Adrenal gland (tissue), 5 donors: ENCODE measurements at regions not wholly inside any gene's neighbourhood (a gene's known extent, or its start where the extent isn't known, plus 50 kb on each side); places are given as distances from the start of the nearest gene placed in this dataset.

Experiments
- POLR2A ChIP-seq, 2 donors: fragments of 450-650 bp; IDR thresholded peaks; one replicate each; pipeline ENCODE4 v1.6.1; 2017; ENCODE audit warnings: antibody characterized with exemption in 2 of 2, mild to moderate bottlenecking in 2 of 2, moderate library complexity in 1 of 2
- TF ChIP-seq, protein P1 (sequence below), 6 experiments: fragments of 450-650 bp in 4 of 6; fragments of 200-600 bp in 2 of 6; sonication (generic) in 1 of 6; IDR thresholded peaks; 1 replicate in 5 of 6; 2 replicates in 1 of 6; pipeline versions ENCODE4 v1.5.1 to v1.8.0; 2016 to 2021; ENCODE audit warnings: antibody characterized with exemption in 6 of 6, mild to moderate bottlenecking in 2 of 6, moderate library complexity in 1 of 6
- donor health status: DM: no; HTN: no; CAD: no.

DNA sequence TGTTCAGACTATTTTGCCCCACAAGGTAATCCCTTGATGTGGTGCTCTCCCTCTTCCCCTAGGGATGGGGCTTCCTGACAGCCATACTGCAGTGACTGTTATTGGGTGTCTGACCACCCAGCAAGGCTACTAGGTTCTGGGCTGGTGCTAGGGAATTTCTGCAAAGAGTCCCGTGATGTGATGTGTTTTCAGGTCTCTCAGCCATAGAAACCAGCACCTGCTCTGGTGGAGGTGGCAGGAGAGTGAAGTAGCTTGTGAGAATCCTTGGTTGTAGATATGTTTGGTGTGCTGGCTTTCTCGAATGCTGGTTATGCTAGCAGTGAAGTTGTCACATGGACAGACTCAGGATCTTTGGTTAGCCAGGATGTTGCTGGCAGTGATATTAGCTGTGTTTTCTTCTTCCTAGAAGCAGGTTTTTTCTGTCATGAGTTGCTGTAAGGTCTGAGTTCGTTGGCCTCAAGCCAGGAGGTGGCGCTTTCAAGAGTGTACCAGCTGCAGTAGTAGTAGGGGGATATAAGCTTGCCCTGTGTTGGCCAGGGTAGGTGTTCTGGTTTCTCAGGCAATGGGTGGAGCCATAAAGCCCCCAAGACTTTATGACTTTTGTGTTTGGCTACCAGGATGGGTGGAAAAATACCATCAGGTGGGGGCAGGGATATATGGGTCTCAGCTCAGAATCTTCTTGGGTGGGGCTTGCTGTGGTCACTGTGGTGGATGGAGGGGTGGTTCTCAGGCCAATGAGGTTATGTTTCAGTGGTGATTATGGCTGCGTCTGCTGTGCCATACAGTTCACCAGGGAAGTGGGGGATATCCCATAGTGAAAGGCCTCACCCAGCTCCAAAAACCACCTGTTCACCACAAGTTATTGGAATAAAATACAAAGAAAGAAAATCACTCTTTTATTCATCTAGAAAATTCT, 1112.3 kb downstream of the KCNT2 start:
- TF ChIP-seq, protein P1, sequence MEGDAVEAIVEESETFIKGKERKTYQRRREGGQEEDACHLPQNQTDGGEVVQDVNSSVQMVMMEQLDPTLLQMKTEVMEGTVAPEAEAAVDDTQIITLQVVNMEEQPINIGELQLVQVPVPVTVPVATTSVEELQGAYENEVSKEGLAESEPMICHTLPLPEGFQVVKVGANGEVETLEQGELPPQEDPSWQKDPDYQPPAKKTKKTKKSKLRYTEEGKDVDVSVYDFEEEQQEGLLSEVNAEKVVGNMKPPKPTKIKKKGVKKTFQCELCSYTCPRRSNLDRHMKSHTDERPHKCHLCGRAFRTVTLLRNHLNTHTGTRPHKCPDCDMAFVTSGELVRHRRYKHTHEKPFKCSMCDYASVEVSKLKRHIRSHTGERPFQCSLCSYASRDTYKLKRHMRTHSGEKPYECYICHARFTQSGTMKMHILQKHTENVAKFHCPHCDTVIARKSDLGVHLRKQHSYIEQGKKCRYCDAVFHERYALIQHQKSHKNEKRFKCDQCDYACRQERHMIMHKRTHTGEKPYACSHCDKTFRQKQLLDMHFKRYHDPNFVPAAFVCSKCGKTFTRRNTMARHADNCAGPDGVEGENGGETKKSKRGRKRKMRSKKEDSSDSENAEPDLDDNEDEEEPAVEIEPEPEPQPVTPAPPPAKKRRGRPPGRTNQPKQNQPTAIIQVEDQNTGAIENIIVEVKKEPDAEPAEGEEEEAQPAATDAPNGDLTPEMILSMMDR (IDR thresholded peaks at IDR 0.05), result no peak
- TF ChIP-seq POLR2A (IDR thresholded peaks at IDR 0.05), result no peak
